K562 (cell line): ENCODE measurements at regions not wholly inside any gene's neighbourhood (a gene's known extent, or its start where the extent isn't known, plus 50 kb on each side); places are given as distances from the start of the nearest gene placed in this dataset.

Source experiments
- JUN ChIP-seq, 2 experiments: sonication (generic) in 1 of 2; formaldehyde crosslinking in 1 of 2; IDR thresholded peaks; 2 replicates each; pipeline versions ENCODE4 v1.6.1 to v1.8.0; 2012 to 2022; ENCODE audit warnings: borderline replicate concordance in 2 of 2, mild to moderate bottlenecking in 2 of 2, improper control_type of control experiment in 1 of 2, low read depth in 1 of 2, low read length in 1 of 2, missing genetic modification reagents in 1 of 2
- ZNF263 ChIP-seq: sonication (generic); formaldehyde crosslinking; IDR thresholded peaks from 2 replicates; pipeline ENCODE4 v1.8.0; 2022; ENCODE audit warnings: mild to moderate bottlenecking, missing genetic modification reagents, borderline replicate concordance
- ZNF324 ChIP-seq: fragments of 250-450 bp; sonication (Bioruptor Pico); IDR thresholded peaks from 2 replicates; pipeline ENCODE4 v1.4.0; 2020; ENCODE audit warnings: mild to moderate bottlenecking
- TF ChIP-seq, protein P1 (sequence below): sonication (generic); formaldehyde crosslinking; IDR thresholded peaks from 2 replicates; pipeline ENCODE4 v1.8.1; 2022; ENCODE audit warnings: missing genetic modification reagents
- TF ChIP-seq, protein P2 (sequence below), 3 experiments: IDR thresholded peaks in 2 of 3; conservative IDR thresholded peaks in 1 of 3; 2 replicates each; pipeline ENCODE4 v1.5.1; 2011 to 2012; ENCODE audit warnings: low read length in 3 of 3, mild to moderate bottlenecking in 3 of 3, control low read depth in 2 of 3, improper control_type of control experiment in 1 of 3, inconsistent platforms in 1 of 3, low read depth in 1 of 3, mixed read lengths in 1 of 3, moderate library complexity in 1 of 3; ENCODE audit not compliant: insufficient read depth in 2 of 3

DNA sequence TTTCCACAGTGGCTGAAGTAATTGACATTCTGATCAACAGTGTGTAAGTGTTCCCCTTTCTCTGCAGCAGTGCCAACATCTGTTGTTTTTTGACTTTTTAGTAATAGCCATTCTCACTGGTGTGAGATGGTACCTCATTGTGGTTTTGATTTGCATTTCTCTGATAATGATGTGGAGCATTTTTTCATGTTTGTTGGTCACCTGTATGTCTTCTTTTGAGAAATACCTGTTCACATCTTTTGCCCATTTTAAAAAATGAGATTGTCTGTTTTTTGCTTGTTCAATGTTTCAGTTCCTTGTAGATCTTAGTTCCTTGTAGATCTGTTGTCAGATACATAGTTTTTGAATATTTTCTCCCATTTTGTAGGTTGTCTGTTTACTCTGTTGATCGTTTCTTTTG, 162.5 kb upstream of the PITX1 start:
- TF ChIP-seq JUN (IDR thresholded peaks at IDR 0.05; ENCODE audit: borderline replicate concordance, low read depth, low read length) (no peak), JUN (CRISPR knock-in tag; IDR thresholded peaks at IDR 0.05; ENCODE audit: borderline replicate concordance) (no peak), ZNF324 (CRISPR knock-in tag) (no peak), ZNF263 (CRISPR knock-in tag) (no peak)
- TF ChIP-seq, protein P1, sequence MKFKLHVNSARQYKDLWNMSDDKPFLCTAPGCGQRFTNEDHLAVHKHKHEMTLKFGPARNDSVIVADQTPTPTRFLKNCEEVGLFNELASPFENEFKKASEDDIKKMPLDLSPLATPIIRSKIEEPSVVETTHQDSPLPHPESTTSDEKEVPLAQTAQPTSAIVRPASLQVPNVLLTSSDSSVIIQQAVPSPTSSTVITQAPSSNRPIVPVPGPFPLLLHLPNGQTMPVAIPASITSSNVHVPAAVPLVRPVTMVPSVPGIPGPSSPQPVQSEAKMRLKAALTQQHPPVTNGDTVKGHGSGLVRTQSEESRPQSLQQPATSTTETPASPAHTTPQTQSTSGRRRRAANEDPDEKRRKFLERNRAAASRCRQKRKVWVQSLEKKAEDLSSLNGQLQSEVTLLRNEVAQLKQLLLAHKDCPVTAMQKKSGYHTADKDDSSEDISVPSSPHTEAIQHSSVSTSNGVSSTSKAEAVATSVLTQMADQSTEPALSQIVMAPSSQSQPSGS (CRISPR knock-in tag): no peak
- TF ChIP-seq, protein P2, sequence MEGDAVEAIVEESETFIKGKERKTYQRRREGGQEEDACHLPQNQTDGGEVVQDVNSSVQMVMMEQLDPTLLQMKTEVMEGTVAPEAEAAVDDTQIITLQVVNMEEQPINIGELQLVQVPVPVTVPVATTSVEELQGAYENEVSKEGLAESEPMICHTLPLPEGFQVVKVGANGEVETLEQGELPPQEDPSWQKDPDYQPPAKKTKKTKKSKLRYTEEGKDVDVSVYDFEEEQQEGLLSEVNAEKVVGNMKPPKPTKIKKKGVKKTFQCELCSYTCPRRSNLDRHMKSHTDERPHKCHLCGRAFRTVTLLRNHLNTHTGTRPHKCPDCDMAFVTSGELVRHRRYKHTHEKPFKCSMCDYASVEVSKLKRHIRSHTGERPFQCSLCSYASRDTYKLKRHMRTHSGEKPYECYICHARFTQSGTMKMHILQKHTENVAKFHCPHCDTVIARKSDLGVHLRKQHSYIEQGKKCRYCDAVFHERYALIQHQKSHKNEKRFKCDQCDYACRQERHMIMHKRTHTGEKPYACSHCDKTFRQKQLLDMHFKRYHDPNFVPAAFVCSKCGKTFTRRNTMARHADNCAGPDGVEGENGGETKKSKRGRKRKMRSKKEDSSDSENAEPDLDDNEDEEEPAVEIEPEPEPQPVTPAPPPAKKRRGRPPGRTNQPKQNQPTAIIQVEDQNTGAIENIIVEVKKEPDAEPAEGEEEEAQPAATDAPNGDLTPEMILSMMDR (IDR thresholded peaks at IDR 0.05 in 2 of 3, conservative IDR thresholded peaks at IDR 0.05 in 1 of 3; ENCODE audit: insufficient read depth in 2 of 3, low read depth in 1 of 3, low read length in 3 of 3): no peak
